ENCODE measurements at regions not wholly inside any gene's neighbourhood (a gene's known extent, or its start where the extent isn't known, plus 50 kb on each side); places are given as distances from the start of the nearest gene placed in this dataset.

- Histone ChIP-seq H3K27ac (no peak overlapping the region), H2AFZ (no peak overlapping the region), H3K9ac (no peak overlapping the region), H3K4me2 (ENCODE audit: low read length) (no peak overlapping the region), H3K36me3 (ENCODE audit: control insufficient read depth, insufficient read depth, low read length) (no peaks in the 10 kb centered on the region), H3K4me1 (no peaks in the 10 kb centered on the region), H3K27me3 (ENCODE audit: control insufficient read depth, insufficient read depth, low read length) (no peaks in the 10 kb centered on the region), H3K4me3 (ENCODE audit: low read depth, low read length) (no peak overlapping the region), H3K79me2 (no peaks in the 10 kb centered on the region), H3K9me3 (ENCODE audit: control insufficient read depth, low read length) (no peaks in the 10 kb centered on the region)
- TF ChIP-seq, protein P1, sequence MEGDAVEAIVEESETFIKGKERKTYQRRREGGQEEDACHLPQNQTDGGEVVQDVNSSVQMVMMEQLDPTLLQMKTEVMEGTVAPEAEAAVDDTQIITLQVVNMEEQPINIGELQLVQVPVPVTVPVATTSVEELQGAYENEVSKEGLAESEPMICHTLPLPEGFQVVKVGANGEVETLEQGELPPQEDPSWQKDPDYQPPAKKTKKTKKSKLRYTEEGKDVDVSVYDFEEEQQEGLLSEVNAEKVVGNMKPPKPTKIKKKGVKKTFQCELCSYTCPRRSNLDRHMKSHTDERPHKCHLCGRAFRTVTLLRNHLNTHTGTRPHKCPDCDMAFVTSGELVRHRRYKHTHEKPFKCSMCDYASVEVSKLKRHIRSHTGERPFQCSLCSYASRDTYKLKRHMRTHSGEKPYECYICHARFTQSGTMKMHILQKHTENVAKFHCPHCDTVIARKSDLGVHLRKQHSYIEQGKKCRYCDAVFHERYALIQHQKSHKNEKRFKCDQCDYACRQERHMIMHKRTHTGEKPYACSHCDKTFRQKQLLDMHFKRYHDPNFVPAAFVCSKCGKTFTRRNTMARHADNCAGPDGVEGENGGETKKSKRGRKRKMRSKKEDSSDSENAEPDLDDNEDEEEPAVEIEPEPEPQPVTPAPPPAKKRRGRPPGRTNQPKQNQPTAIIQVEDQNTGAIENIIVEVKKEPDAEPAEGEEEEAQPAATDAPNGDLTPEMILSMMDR (IDR thresholded peaks at IDR 0.05): no peak
These were observed 295.4 kb upstream of the KCNJ16 start for GRCh38 chr17:69779378-69780214.

DNA sequence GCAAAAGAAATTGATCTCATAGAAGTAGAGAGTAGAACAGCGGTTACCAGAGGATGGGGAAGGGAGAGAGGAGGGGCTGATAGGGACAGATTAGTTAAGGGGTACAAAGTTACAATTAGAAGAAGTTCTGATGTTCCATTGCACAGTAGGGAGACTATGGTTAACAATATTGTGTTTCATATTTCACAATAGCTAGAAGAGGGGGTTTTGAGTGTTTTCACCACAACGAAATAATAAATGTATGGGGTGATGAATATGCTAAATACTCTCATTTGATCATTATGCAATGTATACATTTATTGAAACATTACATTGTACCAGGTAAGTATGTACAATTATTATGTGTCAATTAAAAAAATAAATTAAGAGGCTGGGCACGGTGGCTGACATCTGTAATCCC lies 291.2 kb upstream of the KCNJ16 start:
- Histone ChIP-seq H2AFZ (no peak overlapping the region), H3K4me3 (ENCODE audit: low read depth, low read length) (no peak overlapping the region), H3K27me3 (ENCODE audit: control insufficient read depth, insufficient read depth, low read length) (no peaks in the 10 kb centered on the region), H3K9me3 (ENCODE audit: control insufficient read depth, low read length) (no peaks in the 10 kb centered on the region), H3K79me2 (no peaks in the 10 kb centered on the region), H3K4me1 (no peaks in the 10 kb centered on the region), H3K9ac (no peak overlapping the region), H3K27ac (no peak overlapping the region), H3K36me3 (ENCODE audit: control insufficient read depth, insufficient read depth, low read length) (no peaks in the 10 kb centered on the region), H3K4me2 (ENCODE audit: low read length) (no peak overlapping the region)
- TF ChIP-seq, protein P1 (IDR thresholded peaks at IDR 0.05): no peak

DNA sequence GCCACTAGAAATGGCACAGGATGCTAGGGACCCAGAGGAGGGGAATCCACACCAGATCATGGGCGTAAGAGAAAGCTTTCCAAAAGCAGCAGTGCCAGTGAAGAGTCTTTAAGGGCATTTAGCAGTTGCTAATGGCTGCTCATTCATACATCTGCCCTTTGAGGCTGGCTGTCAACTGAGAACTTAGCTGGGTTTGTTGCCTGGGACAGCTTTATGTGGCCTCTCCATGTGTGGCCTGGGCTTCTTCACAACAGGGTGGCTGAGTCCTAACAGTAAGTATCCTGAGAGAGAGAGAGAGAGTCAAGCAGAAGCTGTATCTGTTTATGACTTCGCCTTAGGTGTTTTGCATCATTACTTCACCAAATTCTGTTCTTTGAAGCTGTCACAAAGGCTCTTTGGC lies 286.1 kb upstream of the KCNJ16 start:
- Histone ChIP-seq H3K4me3 (ENCODE audit: low read depth, low read length) (no peak overlapping the region), H3K79me2 (no peaks in the 10 kb centered on the region), H3K27ac (no peak overlapping the region), H3K9ac (no peak overlapping the region), H3K36me3 (ENCODE audit: control insufficient read depth, insufficient read depth, low read length) (no peaks in the 10 kb centered on the region), H3K27me3 (ENCODE audit: control insufficient read depth, insufficient read depth, low read length) (no peaks in the 10 kb centered on the region), H3K4me1 (no peaks in the 10 kb centered on the region), H2AFZ (no peak overlapping the region), H3K4me2 (ENCODE audit: low read length) (no peak overlapping the region), H3K9me3 (ENCODE audit: control insufficient read depth, low read length) (no peaks in the 10 kb centered on the region)
- TF ChIP-seq, protein P1 (IDR thresholded peaks at IDR 0.05): no peak

DNA sequence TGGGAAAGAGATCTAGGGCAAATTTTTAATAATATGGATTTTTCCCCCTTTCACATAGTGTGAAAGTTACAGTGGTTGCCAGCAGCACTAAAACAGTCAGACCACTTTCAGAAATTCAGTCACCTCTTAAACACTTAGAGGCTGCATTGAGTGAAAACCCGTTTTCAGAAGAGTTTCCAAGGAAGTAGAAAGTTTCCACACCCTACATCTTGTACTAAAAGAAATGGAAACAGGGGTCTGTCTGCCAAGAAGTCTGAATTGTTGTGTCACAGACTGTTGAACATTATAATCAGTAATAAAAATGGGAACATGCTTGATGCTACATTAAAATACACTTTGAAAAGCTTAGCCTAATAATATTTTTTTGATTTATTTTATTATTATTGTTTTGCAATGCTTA lies 278.9 kb upstream of the KCNJ16 start:
- TF ChIP-seq, protein P1 (IDR thresholded peaks at IDR 0.05): no peak

GRCh38 chr17:69800870-69801269 lies 274.2 kb upstream of the KCNJ16 start:
- Histone ChIP-seq H2AFZ (no peak overlapping the region), H3K9me3 (ENCODE audit: control insufficient read depth, low read length) (no peaks in the 10 kb centered on the region), H3K4me3 (ENCODE audit: low read depth, low read length) (no peak overlapping the region), H3K9ac (no peak overlapping the region), H3K27me3 (ENCODE audit: control insufficient read depth, insufficient read depth, low read length) (no peaks in the 10 kb centered on the region), H3K27ac (no peak overlapping the region), H3K36me3 (ENCODE audit: control insufficient read depth, insufficient read depth, low read length) (no peaks in the 10 kb centered on the region), H3K79me2 (no peaks in the 10 kb centered on the region), H3K4me2 (ENCODE audit: low read length) (no peak overlapping the region), H3K4me1 (no peaks in the 10 kb centered on the region)
- TF ChIP-seq, protein P1 (IDR thresholded peaks at IDR 0.05): no peak

More for the DNA sequence above, 278.9 kb upstream of the KCNJ16 start:
- Histone ChIP-seq H3K27me3 (ENCODE audit: control insufficient read depth, insufficient read depth, low read length) (no peaks in the 10 kb centered on the region), H3K9me3 (ENCODE audit: control insufficient read depth, low read length) (no peaks in the 10 kb centered on the region), H3K4me3 (ENCODE audit: low read depth, low read length) (no peak overlapping the region), H3K9ac (no peak overlapping the region), H3K36me3 (ENCODE audit: control insufficient read depth, insufficient read depth, low read length) (no peaks in the 10 kb centered on the region), H2AFZ (no peak overlapping the region), H3K4me2 (ENCODE audit: low read length) (no peak overlapping the region), H3K4me1 (no peaks in the 10 kb centered on the region), H3K27ac (no peak overlapping the region), H3K79me2 (no peaks in the 10 kb centered on the region)
